Fibroblast of mammary gland (primary cell): ENCODE measurements at regions not wholly inside any gene's neighbourhood (a gene's known extent, or its start where the extent isn't known, plus 50 kb on each side); places are given as distances from the start of the nearest gene placed in this dataset.

Experiments
- DNase-seq: peaks from one replicate; pipeline ENCODE4 v3.0.0-alpha.2; 2010; ENCODE audit warnings: low read depth
- H3K4me3 ChIP-seq: 2 replicates; pipeline ENCODE4 v1.5.1; 2011; ENCODE audit warnings: low read depth, mild to moderate bottlenecking, low read length, moderate library complexity; ENCODE audit not compliant: control insufficient read depth
- CTCF ChIP-seq: conservative IDR thresholded peaks from 2 replicates; pipeline ENCODE4 v1.5.1; 2011; ENCODE audit warnings: low read depth, low read length, inconsistent platforms; ENCODE audit not compliant: control insufficient read depth, insufficient read depth

GRCh38 chr13:97109841-97110492 lies 112.2 kb upstream of the MBNL2 start:
- peak overlapping the region; percentile 21 for H3K4me3 ChIP-seq
- peak; percentile 65 for TF ChIP-seq CTCF
- peak; percentile 82 for DNase-seq

- no peak for TF ChIP-seq CTCF
- DNase-seq = no peak
- no peak overlapping the region for H3K4me3 ChIP-seq
These were observed 111.2 kb upstream of the MBNL2 start for GRCh38 chr13:97110936-97111335.

GRCh38 chr13:97111756-97112155 lies 110.4 kb upstream of the MBNL2 start:
- no peak for TF ChIP-seq CTCF
- no peak overlapping the region for H3K4me3 ChIP-seq
- no peak for DNase-seq

GRCh38 chr13:97112446-97113152 lies 109.5 kb upstream of the MBNL2 start:
- DNase-seq = no peak
- TF ChIP-seq CTCF = no peak

GRCh38 chr13:97113231-97114001 lies 108.7 kb upstream of the MBNL2 start:
- no peak for DNase-seq

More at GRCh38 chr13:97112446-97113152, 109.5 kb upstream of the MBNL2 start:
- H3K4me3 ChIP-seq = no peak overlapping the region

More at GRCh38 chr13:97113231-97114001, 108.7 kb upstream of the MBNL2 start:
- H3K4me3 ChIP-seq = no peak overlapping the region
- no peak for TF ChIP-seq CTCF
